CD4-positive, alpha-beta T cell treated with Interleukin-15 for 4 hours (primary cell): ENCODE measurements at regions not wholly inside any gene's neighbourhood (a gene's known extent, or its start where the extent isn't known, plus 50 kb on each side); places are given as distances from the start of the nearest gene placed in this dataset.

ENCODE experiments used
- DNase-seq: peaks from one replicate; pipeline ENCODE4 v3.0.0-alpha.2; 2020; ENCODE audit warnings: low spot score

DNA sequence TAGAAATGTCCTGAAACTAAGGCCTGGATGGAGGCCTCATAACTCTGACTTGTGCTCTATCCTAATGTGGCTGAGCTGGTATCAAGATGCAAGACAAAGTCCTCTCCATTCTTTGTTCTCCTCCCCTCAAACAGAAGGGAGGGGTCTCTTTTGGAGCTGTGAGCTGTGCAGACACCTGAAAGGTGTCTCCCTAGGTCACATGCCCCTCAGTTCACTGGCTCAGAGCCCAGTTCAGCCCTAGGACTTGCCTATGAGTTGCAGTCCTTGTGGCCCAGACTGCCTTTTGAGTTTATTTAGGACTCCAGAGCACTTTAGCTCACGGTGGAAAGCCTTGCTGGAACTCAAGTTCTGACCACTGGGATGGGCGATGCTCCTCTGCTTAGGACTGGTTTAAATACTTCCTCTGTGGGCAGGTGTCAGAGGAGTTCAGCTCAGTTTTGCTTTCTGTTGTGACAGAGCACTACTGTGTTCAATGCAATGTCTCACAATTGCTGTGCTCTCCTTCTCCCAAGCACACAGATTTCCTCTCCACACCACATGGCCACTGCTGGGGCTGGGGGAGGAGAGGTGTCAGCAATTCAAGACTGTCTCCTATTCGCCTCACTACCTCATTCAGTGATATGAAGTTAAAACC lies 84.8 kb upstream of the ZNF827 start:
- DNase-seq = no peak

GRCh38 chr4:146022541-146022940 lies 83.9 kb upstream of the ZNF827 start:
- no peak for DNase-seq

- no peak for DNase-seq
Measured at GRCh38 chr4:146018247-146018646, 79.6 kb upstream of the ZNF827 start.

- DNase-seq = no peak
Measured at GRCh38 chr4:146004730-146005129, 66.1 kb upstream of the ZNF827 start.

DNA sequence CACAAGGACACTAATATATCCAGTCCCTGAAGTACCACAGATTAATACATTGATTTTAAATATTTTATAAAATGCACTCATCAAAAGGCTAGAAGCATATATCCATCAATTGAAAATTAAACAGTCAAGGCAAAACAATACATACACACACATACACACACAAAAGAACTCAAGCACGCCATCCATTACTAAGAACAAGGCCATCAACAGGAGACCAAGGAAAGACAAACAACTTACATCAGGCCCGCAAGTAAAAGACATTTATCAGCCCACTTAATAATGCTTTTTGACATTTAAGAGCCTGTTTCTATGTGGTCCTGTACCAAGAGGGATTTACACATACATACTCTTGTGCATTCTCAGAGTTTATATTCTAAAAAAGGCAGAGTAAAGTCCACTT lies 50.0 kb upstream of the ZNF827 start:
- no peak for DNase-seq
